Suppressor macrophage (primary cell): ENCODE measurements at regions not wholly inside any gene's neighbourhood (a gene's known extent, or its start where the extent isn't known, plus 50 kb on each side); places are given as distances from the start of the nearest gene placed in this dataset.
"Not testable (repeated sequence)": the region's sequence is repeated elsewhere in the genome, so short reads cannot be mapped to it uniquely, and the experiment has no call there.

ENCODE experiments used
- DNase-seq, 4 experiments: peaks; one replicate each; pipeline ENCODE4 v3.0.0-alpha.2; 2020 to 2022

GRCh38 chr5:9786380-9787360 is 156.5 kb upstream of the TAS2R1 start:
- no peak for DNase-seq

- DNase-seq: no peak
These were observed 155.6 kb upstream of the TAS2R1 start for GRCh38 chr5:9785751-9786150.

GRCh38 chr5:9784231-9784630 is 154.1 kb upstream of the TAS2R1 start:
- DNase-seq: no peak

DNA sequence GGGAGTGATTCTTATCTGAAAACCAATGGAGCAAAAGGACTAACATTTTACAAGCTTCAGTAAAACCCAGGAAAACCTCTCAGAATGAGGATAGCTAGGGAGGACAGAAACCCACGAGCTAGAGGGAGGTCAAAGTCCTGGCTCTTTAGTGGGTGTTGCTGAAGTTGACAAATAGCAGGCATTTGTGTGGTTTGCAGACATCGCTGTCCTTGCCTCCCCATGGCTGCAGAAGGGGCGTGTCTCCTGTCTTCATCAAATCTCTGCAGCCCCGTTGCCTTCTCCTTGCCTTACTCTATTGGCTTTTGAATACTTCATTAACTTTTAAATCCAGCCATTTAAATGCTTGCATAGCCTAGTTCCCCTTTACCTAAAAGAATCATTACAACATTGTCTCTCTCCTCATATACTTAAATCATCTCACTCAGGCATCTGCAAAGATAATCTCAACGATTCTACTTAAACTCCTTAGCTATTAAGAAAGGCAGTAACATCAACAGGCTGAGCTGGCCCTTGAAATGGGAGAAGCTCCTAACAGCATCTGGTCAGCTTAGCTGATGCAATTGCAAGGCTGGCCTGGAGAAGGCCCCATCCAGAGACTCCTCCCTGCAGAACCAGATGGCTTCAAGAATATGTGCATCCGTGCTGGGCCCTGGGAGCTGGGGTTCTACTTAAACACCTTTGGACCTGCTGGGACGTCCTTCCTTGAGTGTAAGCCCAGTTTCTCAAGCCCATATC is 152.8 kb upstream of the TAS2R1 start:
- no peak for DNase-seq

GRCh38 chr5:9781890-9782289 is 151.7 kb upstream of the TAS2R1 start:
- no peak for DNase-seq

GRCh38 chr5:9781275-9781674 is 151.1 kb upstream of the TAS2R1 start:
- DNase-seq: no peak

DNA sequence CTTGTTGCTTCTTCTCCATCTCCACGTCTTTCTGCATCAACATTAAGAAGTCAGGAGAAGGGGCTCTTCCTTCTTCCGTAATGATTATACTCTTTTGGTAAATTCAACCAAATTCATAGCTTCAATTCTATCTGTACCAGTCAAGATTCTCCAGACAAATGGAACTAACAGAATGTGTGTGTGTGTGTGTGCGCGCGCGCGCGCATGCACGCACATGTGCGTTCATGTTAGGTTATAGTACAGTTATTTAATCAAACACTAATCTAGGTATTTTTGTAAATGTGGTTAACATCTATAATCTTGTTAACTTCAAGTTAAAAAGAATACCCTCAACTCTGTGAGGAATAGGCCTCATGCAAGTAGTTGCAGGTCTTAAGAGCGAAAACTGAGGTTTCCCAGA is 150.3 kb upstream of the TAS2R1 start:
- DNase-seq: no peak

- DNase-seq: no peak
These were observed 146.4 kb upstream of the TAS2R1 start for GRCh38 chr5:9776525-9776924.

DNA sequence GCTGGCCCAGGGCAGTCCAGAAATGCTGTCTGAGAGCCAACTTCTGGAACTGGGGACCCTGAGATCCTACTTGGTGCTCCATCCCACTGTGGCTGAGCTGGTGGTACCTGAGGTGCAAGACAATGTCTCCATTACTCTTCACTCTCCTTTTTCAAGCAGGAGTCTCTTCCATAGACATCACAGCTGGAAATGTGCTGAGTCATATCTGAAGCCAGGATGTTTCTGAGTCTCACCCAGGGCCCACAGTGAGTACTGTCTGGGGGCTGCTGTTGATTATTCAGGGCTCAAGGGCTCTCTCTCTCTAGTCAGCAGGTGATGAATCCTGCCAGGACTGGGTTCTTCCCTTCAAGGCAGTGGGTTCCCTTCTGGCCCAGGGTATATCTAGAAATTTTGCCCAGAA is 145.2 kb upstream of the TAS2R1 start:
- DNase-seq: no peak

- no peak for DNase-seq
These were observed 144.4 kb upstream of the TAS2R1 start for GRCh38 chr5:9774472-9775079.

DNA sequence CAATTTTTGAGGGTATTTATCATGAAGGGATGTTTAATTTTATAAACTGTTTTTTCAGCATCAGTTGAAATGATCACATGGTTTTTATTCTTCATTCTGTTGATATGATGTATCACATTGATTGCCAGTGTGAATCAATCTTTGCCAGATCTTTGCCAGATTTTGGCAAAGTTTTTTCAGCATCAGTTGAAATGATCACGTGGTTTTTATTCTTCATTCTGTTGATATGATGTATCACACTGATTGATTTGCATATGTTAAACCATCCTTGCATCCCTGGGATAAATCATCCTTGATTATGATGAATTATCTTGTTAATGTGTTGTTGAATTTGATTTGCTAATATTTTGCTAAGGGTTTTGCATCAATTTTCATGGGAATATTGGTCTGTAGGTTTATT is 140.9 kb upstream of the TAS2R1 start:
- no peak for DNase-seq

DNA sequence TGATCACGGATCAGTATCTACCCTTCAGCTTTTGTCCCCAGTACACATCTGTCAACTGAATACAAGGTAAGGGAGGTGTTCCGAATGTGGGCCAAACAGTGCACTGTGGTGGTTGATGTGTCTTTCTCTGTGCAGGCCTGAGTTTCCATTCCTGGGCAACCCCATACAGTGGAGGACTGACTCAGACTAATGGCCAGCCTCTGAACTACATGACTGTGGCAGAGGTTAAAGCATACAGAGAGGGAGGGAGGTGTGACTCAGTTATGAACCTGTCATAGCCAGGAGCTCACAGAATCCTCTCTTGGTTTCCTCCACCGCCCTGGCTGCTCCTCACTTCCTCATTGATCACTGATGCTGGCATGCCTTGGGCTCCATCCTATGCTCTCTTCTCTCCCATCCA is 136.4 kb upstream of the TAS2R1 start:
- no peak for DNase-seq

DNA sequence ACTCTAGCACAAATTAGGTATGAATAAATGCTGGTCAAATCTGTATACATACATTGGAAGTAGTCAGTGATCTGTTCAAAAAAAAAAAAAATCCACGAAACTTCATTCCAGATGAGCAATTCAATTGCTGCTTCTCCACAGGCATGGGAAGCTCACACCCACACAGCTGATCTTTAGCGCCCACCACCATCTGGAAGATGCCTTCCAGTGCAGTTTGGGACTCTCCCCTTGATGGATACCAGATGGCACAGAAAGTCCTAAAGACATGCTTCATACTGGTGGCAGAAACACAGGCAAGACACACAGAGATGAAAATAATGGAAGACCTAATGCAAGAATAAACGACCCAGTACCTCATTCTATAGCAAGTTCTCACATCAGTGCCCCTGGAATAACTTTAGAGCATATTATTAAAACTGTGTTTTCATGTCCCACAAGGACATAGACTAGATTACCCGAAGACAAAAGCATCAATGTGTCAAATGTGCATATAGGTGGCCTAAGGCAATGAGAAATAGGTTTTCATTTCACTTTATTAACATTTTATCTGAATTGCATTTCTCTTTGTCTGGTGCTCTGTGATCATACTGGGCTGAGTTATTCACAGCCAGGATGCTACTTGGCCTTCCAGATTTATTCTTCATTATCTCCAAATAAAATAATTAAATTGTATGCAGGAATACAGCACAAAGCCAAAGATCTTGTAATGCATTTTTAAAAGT is 135.4 kb upstream of the TAS2R1 start:
- DNase-seq: no peak

GRCh38 chr5:9761706-9762105 is 131.6 kb upstream of the TAS2R1 start:
- DNase-seq: no peak

DNA sequence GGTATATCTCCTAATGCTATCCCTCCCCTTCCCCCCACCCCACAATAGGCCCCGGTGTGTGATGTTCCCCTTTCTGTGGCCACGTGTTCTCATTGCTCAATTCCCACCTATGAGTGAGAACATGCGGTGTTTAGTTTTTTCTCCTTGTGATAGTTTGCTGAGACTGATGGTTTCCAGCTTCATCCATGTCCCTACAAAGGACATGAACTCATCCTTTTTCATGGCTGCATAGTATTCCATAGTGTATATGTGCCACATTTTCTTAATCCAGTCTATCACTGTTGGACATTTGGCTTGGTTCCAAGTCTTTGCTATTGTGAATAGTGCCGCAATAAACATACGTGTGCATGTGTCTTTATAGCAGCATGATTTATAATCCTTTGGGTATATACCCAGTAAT is 122.5 kb upstream of the TAS2R1 start:
- DNase-seq: not testable (repeated sequence)

- no peak for DNase-seq
These were observed 113.4 kb upstream of the TAS2R1 start for GRCh38 chr5:9743507-9743906.

GRCh38 chr5:9742848-9743247 is 112.7 kb upstream of the TAS2R1 start:
- DNase-seq: no peak

DNA sequence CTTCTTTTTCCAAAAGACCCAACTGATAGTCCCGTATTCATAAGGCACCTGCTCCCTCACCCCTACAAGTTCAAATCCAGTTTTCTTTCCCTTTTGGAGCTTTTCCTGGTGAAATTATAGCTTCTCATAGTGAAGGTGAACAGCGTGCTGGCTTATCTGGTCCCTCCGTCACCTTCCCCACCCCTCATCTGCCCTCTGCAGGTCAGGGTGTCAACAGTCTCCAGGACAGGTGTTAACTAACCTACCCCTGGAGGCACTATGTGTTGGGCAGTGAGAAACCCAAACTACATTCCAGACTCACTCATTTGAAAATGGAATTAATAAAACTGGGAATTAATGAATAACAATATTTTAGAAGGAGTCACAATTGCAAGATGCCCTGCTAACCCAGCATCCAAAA is 109.0 kb upstream of the TAS2R1 start:
- no peak for DNase-seq

GRCh38 chr5:9737265-9737664 is 107.1 kb upstream of the TAS2R1 start:
- no peak for DNase-seq

DNA sequence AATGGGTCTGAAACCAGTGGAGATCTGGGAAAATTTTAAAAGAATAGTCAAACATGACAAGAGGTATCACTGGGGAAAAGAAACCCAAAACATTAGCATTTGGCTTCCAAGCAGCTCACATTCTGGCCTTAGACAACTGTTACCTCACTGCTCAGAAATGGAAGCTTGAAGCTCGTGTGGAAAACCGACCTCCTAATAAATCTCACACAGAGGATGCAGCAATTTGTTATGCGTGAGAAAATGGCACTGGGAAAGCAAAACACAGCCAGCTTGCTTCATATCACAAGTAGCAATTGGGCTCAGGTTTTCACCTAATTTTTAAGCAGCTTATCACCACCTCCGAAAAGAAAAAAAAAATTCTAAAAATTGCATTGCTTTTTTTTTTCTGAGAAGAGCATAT is 103.3 kb upstream of the TAS2R1 start:
- DNase-seq: no peak

DNA sequence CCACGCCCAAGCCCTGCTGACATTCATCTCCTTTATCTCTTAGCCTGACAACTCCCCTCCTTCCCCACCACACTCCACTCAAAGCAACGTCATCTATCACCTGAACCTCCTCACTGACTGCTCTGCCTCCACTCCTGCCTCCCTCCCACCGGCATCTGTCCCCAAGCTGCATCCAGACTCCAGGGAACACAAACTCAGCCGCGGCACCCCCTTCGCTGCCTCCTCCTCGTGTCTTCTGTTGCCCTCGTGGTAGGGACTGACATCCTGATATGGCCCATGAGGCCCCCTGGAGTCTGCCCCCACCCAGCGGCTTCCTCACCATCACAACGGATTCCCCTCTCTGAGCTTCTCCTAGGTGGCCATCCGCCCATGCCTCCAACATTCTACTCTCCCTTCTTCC is 101.0 kb upstream of the TAS2R1 start:
- no peak for DNase-seq

DNA sequence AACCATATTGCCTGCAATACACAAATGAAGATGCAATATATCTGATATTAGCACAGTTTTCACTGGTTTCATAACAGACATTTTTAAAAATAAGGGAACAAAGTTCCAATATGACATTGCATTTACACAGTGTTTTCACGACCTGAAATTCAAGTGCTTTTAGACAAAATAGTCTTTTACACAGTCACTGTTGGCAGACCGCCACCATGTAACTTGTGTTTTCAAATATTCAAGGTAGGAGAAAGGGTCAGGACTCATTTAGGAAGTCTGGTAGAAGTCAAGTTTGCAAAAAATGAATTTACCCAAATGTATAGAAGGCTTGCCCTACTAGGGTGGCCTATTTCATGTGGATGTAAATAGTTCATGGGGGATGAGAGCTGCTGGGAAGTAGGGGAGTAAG is 98.1 kb upstream of the TAS2R1 start:
- DNase-seq: no peak

DNA sequence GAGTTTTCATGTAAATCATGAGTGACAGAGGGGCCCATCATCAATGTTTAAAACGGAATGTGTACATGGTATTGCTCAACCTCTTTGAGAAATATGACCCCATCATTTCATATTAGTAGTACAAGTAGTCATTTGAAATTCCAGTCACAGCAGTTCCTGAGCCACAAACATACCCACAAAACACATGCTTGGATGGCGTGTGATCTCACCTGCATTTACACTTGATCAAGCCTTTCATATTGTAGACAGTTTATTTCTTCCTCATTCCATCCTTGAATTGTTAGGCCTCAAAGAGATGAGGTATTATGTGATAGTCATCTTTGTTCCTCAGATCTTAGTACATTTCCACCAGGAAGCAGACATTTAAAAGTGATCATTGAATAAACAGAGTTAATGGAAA is 96.8 kb upstream of the TAS2R1 start:
- DNase-seq: no peak
